ENCODE measurements at regions not wholly inside any gene's neighbourhood (a gene's known extent, or its start where the extent isn't known, plus 50 kb on each side); places are given as distances from the start of the nearest gene placed in this dataset.

- Histone ChIP-seq H3K4me3 (ENCODE audit: low read depth, low read length) (no peak overlapping the region), H3K4me1 (ENCODE audit: control insufficient read depth, insufficient read depth, low read length, unreplicated experiment) (no peaks in the 10 kb centered on the region), H3K27me3 (ENCODE audit: insufficient read depth, low read length) (peaks cover 23% of the 10 kb centered on the region), H3K36me3 (ENCODE audit: insufficient read depth, low read length) (no peaks in the 10 kb centered on the region), H3K27ac (ENCODE audit: low read depth, low read length) (no peak overlapping the region), H2AFZ (ENCODE audit: low read length, unreplicated experiment) (no peak overlapping the region), H3K79me2 (ENCODE audit: control insufficient read depth, insufficient read depth, low read length, unreplicated experiment) (no peaks in the 10 kb centered on the region)
Measured at GRCh38 chr1:48107516-48107915, 110.3 kb upstream of the TRABD2B start.

- no peaks in the 10 kb centered on the region for H3K79me2 ChIP-seq (ENCODE audit: control insufficient read depth, insufficient read depth, low read length, unreplicated experiment)
- H3K36me3 ChIP-seq (ENCODE audit: insufficient read depth, low read length) = no peaks in the 10 kb centered on the region
- H3K27me3 ChIP-seq (ENCODE audit: insufficient read depth, low read length) = peaks cover 15% of the 10 kb centered on the region; the same call in 1 of the 2 replicates
- no peak overlapping the region for H3K4me3 ChIP-seq (ENCODE audit: low read depth, low read length)
- H2AFZ ChIP-seq (ENCODE audit: low read length, unreplicated experiment) = no peak overlapping the region
- no peak overlapping the region for H3K27ac ChIP-seq (ENCODE audit: low read depth, low read length)
- H3K4me1 ChIP-seq (ENCODE audit: control insufficient read depth, insufficient read depth, low read length, unreplicated experiment) = no peaks in the 10 kb centered on the region
Measured at GRCh38 chr1:48106049-48106448, 108.9 kb upstream of the TRABD2B start.

- Histone ChIP-seq H3K27ac (ENCODE audit: low read depth, low read length) (no peak overlapping the region), H3K36me3 (ENCODE audit: insufficient read depth, low read length) (no peaks in the 10 kb centered on the region), H3K27me3 (ENCODE audit: insufficient read depth, low read length) (peaks cover 11% of the 10 kb centered on the region; the same call in 1 of the 2 replicates), H2AFZ (ENCODE audit: low read length, unreplicated experiment) (no peak overlapping the region), H3K79me2 (ENCODE audit: control insufficient read depth, insufficient read depth, low read length, unreplicated experiment) (no peaks in the 10 kb centered on the region), H3K4me3 (ENCODE audit: low read depth, low read length) (no peak overlapping the region), H3K4me1 (ENCODE audit: control insufficient read depth, insufficient read depth, low read length, unreplicated experiment) (no peaks in the 10 kb centered on the region)
Measured at GRCh38 chr1:48105165-48105564, 108.0 kb upstream of the TRABD2B start.

GRCh38 chr1:48103495-48103894 lies 106.3 kb upstream of the TRABD2B start:
- Histone ChIP-seq H2AFZ (ENCODE audit: low read length, unreplicated experiment) (no peak overlapping the region), H3K36me3 (ENCODE audit: insufficient read depth, low read length) (no peaks in the 10 kb centered on the region), H3K27ac (ENCODE audit: low read depth, low read length) (no peak overlapping the region), H3K79me2 (ENCODE audit: control insufficient read depth, insufficient read depth, low read length, unreplicated experiment) (no peaks in the 10 kb centered on the region), H3K4me1 (ENCODE audit: control insufficient read depth, insufficient read depth, low read length, unreplicated experiment) (no peaks in the 10 kb centered on the region), H3K27me3 (ENCODE audit: insufficient read depth, low read length) (peaks cover 6% of the 10 kb centered on the region; the same call in 1 of the 2 replicates), H3K4me3 (ENCODE audit: low read depth, low read length) (no peak overlapping the region)

- H3K27ac ChIP-seq (ENCODE audit: low read depth, low read length) = no peak overlapping the region
- H3K36me3 ChIP-seq (ENCODE audit: insufficient read depth, low read length) = no peaks in the 10 kb centered on the region
- no peaks in the 10 kb centered on the region for H3K79me2 ChIP-seq (ENCODE audit: control insufficient read depth, insufficient read depth, low read length, unreplicated experiment)
- peaks cover 13% of the 10 kb centered on the region for H3K27me3 ChIP-seq (ENCODE audit: insufficient read depth, low read length)
- H2AFZ ChIP-seq (ENCODE audit: low read length, unreplicated experiment) = no peak overlapping the region
- no peaks in the 10 kb centered on the region for H3K4me1 ChIP-seq (ENCODE audit: control insufficient read depth, insufficient read depth, low read length, unreplicated experiment)
- H3K4me3 ChIP-seq (ENCODE audit: low read depth, low read length) = no peak overlapping the region
Measured at GRCh38 chr1:48102766-48103165, 105.6 kb upstream of the TRABD2B start.

GRCh38 chr1:48099072-48099773 lies 102.0 kb upstream of the TRABD2B start:
- H3K36me3 ChIP-seq (ENCODE audit: insufficient read depth, low read length) = no peaks in the 10 kb centered on the region
- no peaks in the 10 kb centered on the region for H3K4me1 ChIP-seq (ENCODE audit: control insufficient read depth, insufficient read depth, low read length, unreplicated experiment)
- no peaks in the 10 kb centered on the region for H3K79me2 ChIP-seq (ENCODE audit: control insufficient read depth, insufficient read depth, low read length, unreplicated experiment)

GRCh38 chr1:48093696-48094528 lies 96.7 kb upstream of the TRABD2B start:
- no peaks in the 10 kb centered on the region for H3K4me1 ChIP-seq (ENCODE audit: control insufficient read depth, insufficient read depth, low read length, unreplicated experiment)
- no peak overlapping the region for H2AFZ ChIP-seq (ENCODE audit: low read length, unreplicated experiment)
- no peaks in the 10 kb centered on the region for H3K36me3 ChIP-seq (ENCODE audit: insufficient read depth, low read length)
- H3K27ac ChIP-seq (ENCODE audit: low read depth, low read length) = no peak overlapping the region
- no peaks in the 10 kb centered on the region for H3K79me2 ChIP-seq (ENCODE audit: control insufficient read depth, insufficient read depth, low read length, unreplicated experiment)
- H3K27me3 ChIP-seq (ENCODE audit: insufficient read depth, low read length) = peaks cover 51% of the 10 kb centered on the region
- no peak overlapping the region for H3K4me3 ChIP-seq (ENCODE audit: low read depth, low read length)

More at GRCh38 chr1:48099072-48099773, 102.0 kb upstream of the TRABD2B start:
- no peak overlapping the region for H2AFZ ChIP-seq (ENCODE audit: low read length, unreplicated experiment)
- H3K27ac ChIP-seq (ENCODE audit: low read depth, low read length) = no peak overlapping the region
- peaks cover 25% of the 10 kb centered on the region for H3K27me3 ChIP-seq (ENCODE audit: insufficient read depth, low read length)
- H3K4me3 ChIP-seq (ENCODE audit: low read depth, low read length) = no peak overlapping the region

GRCh38 chr1:48093147-48093546 lies 96.0 kb upstream of the TRABD2B start:
- Histone ChIP-seq H3K27ac (ENCODE audit: low read depth, low read length) (no peak overlapping the region), H3K79me2 (ENCODE audit: control insufficient read depth, insufficient read depth, low read length, unreplicated experiment) (no peaks in the 10 kb centered on the region), H2AFZ (ENCODE audit: low read length, unreplicated experiment) (no peak overlapping the region)

GRCh38 chr1:48092401-48092800 lies 95.2 kb upstream of the TRABD2B start:
- Histone ChIP-seq H3K27me3 (ENCODE audit: insufficient read depth, low read length) (peaks cover 44% of the 10 kb centered on the region), H3K4me1 (ENCODE audit: control insufficient read depth, insufficient read depth, low read length, unreplicated experiment) (no peaks in the 10 kb centered on the region), H3K36me3 (ENCODE audit: insufficient read depth, low read length) (no peaks in the 10 kb centered on the region), H2AFZ (ENCODE audit: low read length, unreplicated experiment) (no peak overlapping the region), H3K4me3 (ENCODE audit: low read depth, low read length) (no peak overlapping the region), H3K27ac (ENCODE audit: low read depth, low read length) (no peak overlapping the region), H3K79me2 (ENCODE audit: control insufficient read depth, insufficient read depth, low read length, unreplicated experiment) (no peaks in the 10 kb centered on the region)

More at GRCh38 chr1:48093147-48093546, 96.0 kb upstream of the TRABD2B start:
- Histone ChIP-seq H3K4me3 (ENCODE audit: low read depth, low read length) (no peak overlapping the region), H3K36me3 (ENCODE audit: insufficient read depth, low read length) (no peaks in the 10 kb centered on the region), H3K4me1 (ENCODE audit: control insufficient read depth, insufficient read depth, low read length, unreplicated experiment) (no peaks in the 10 kb centered on the region), H3K27me3 (ENCODE audit: insufficient read depth, low read length) (peaks cover 50% of the 10 kb centered on the region)

- H3K4me3 ChIP-seq (ENCODE audit: low read depth, low read length) = no peak overlapping the region
- H3K27ac ChIP-seq (ENCODE audit: low read depth, low read length) = no peak overlapping the region
- H3K79me2 ChIP-seq (ENCODE audit: control insufficient read depth, insufficient read depth, low read length, unreplicated experiment) = no peaks in the 10 kb centered on the region
- no peak overlapping the region for H2AFZ ChIP-seq (ENCODE audit: low read length, unreplicated experiment)
- H3K4me1 ChIP-seq (ENCODE audit: control insufficient read depth, insufficient read depth, low read length, unreplicated experiment) = no peaks in the 10 kb centered on the region
- no peaks in the 10 kb centered on the region for H3K36me3 ChIP-seq (ENCODE audit: insufficient read depth, low read length)
- peaks cover 50% of the 10 kb centered on the region for H3K27me3 ChIP-seq (ENCODE audit: insufficient read depth, low read length)
Measured at GRCh38 chr1:48089356-48089891, 92.2 kb upstream of the TRABD2B start.
